ENCODE measurements at regions not wholly inside any gene's neighbourhood (a gene's known extent, or its start where the extent isn't known, plus 50 kb on each side); places are given as distances from the start of the nearest gene placed in this dataset.

DNA sequence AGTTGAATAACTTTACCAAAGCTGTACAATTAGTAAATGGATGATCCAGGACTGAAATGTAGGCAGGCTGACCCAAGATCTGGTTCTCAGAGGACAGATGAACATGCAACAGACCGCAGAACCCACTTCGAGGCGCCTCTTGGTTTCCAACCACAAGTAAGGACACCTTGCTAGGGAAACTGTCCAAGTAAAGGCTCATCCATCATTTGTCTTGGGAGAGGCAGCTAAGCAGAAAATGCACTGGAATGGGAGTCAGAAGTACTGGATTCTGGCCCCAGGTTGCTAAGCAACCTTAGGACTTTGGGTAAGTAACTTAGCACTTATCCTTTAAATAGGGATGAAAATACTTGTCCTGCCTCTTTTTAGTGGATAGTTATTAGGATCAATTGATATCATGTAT, 366.3 kb upstream of the LRRC3B start:
- Histone ChIP-seq H3K9me3 (ENCODE audit: insufficient read depth, low read depth, low read length) (no peaks in the 10 kb centered on the region), H3K4me3 (ENCODE audit: low read depth, low read length) (no peak overlapping the region), H4K91ac (ENCODE audit: low read depth, low read length) (no peak overlapping the region), H3K4me2 (ENCODE audit: low read length) (no peak overlapping the region), H3K23ac (ENCODE audit: low read length) (no peak overlapping the region), H4K12ac (ENCODE audit: low read depth, low read length) (no peak overlapping the region), H2BK12ac (ENCODE audit: low read length) (peak overlapping the region; percentile 64), H3K27me3 (ENCODE audit: insufficient read depth, low read length) (no peaks in the 10 kb centered on the region), H4K8ac (ENCODE audit: low read depth, low read length) (no peak overlapping the region), H3K14ac (ENCODE audit: low read length) (no peak overlapping the region), H3K79me2 (ENCODE audit: control insufficient read depth, insufficient read depth, low read length, poor library complexity) (no peaks in the 10 kb centered on the region), H2AK5ac (ENCODE audit: low read length) (no peak overlapping the region), H2BK5ac (ENCODE audit: low read depth, low read length, poor library complexity) (no peak overlapping the region), H3K27ac (ENCODE audit: low read depth, low read length) (no peak overlapping the region), H2BK120ac (ENCODE audit: insufficient read depth, low read length, poor library complexity) (peak overlapping the region; percentile 43), H3K79me1 (ENCODE audit: low read length) (no peaks in the 10 kb centered on the region), H2AFZ (ENCODE audit: insufficient read depth, low read length, poor library complexity) (no peak overlapping the region), H3K36me3 (ENCODE audit: control insufficient read depth in 1 of 2, insufficient read depth in 2 of 2, low read length in 2 of 2) (no peaks in the 10 kb centered on the region), H3K4me1 (ENCODE audit: control insufficient read depth in 1 of 2, insufficient read depth in 2 of 2, low read length in 2 of 2) (no peaks in the 10 kb centered on the region), H3K4ac (ENCODE audit: low read depth, low read length) (no peak overlapping the region), H3K18ac (ENCODE audit: low read length) (no peak overlapping the region), H3K9ac (ENCODE audit: low read length) (no peak overlapping the region)
- no CpG with 5 or more reads among the region's 3 CpGs for WGBS (ENCODE audit: extremely low coverage, insufficient coverage, insufficient read length)
- no peak for DNase-seq

DNA sequence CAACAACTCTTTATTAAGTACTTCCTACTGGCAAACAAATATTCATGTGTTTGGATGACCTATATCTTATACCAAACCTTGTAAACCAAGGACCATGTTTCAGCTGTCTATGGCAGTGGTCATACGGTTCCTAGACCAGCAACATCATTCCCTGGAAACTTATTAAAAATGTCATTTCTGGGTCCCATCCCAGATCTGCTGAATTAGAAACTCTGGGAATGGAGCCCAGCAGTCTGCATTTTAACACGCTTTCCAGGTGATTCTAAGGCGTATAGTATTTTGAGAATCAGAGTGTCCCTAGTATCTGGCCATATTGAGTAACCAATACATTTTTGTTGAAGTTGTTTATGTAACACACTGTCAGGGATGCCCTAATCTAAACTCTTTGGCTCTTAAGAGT, 363.4 kb upstream of the LRRC3B start:
- Histone ChIP-seq H2BK12ac (ENCODE audit: low read length) (no peak overlapping the region), H3K14ac (ENCODE audit: low read length) (no peak overlapping the region), H4K8ac (ENCODE audit: low read depth, low read length) (no peak overlapping the region), H3K9ac (ENCODE audit: low read length) (no peak overlapping the region), H4K91ac (ENCODE audit: low read depth, low read length) (no peak overlapping the region), H2BK120ac (ENCODE audit: insufficient read depth, low read length, poor library complexity) (no peak overlapping the region), H4K12ac (ENCODE audit: low read depth, low read length) (no peak overlapping the region), H3K4me3 (ENCODE audit: low read depth, low read length) (no peak overlapping the region), H3K27ac (ENCODE audit: low read depth, low read length) (no peak overlapping the region), H3K4me1 (ENCODE audit: control insufficient read depth in 1 of 2, insufficient read depth in 2 of 2, low read length in 2 of 2) (no peaks in the 10 kb centered on the region), H2AFZ (ENCODE audit: insufficient read depth, low read length, poor library complexity) (no peak overlapping the region), H3K23ac (ENCODE audit: low read length) (no peak overlapping the region), H3K79me2 (ENCODE audit: control insufficient read depth, insufficient read depth, low read length, poor library complexity) (no peaks in the 10 kb centered on the region), H2BK5ac (ENCODE audit: low read depth, low read length, poor library complexity) (no peak overlapping the region), H3K4ac (ENCODE audit: low read depth, low read length) (no peak overlapping the region), H3K27me3 (ENCODE audit: insufficient read depth, low read length) (no peaks in the 10 kb centered on the region), H3K9me3 (ENCODE audit: insufficient read depth, low read depth, low read length) (no peaks in the 10 kb centered on the region), H3K18ac (ENCODE audit: low read length) (no peak overlapping the region), H3K36me3 (ENCODE audit: control insufficient read depth in 1 of 2, insufficient read depth in 2 of 2, low read length in 2 of 2) (no peaks in the 10 kb centered on the region), H3K79me1 (ENCODE audit: low read length) (no peaks in the 10 kb centered on the region), H3K4me2 (ENCODE audit: low read length) (no peak overlapping the region), H2AK5ac (ENCODE audit: low read length) (no peak overlapping the region)
- WGBS (ENCODE audit: extremely low coverage, insufficient coverage, insufficient read length), result no CpG with 5 or more reads among the region's 3 CpGs
- no peak for DNase-seq

DNA sequence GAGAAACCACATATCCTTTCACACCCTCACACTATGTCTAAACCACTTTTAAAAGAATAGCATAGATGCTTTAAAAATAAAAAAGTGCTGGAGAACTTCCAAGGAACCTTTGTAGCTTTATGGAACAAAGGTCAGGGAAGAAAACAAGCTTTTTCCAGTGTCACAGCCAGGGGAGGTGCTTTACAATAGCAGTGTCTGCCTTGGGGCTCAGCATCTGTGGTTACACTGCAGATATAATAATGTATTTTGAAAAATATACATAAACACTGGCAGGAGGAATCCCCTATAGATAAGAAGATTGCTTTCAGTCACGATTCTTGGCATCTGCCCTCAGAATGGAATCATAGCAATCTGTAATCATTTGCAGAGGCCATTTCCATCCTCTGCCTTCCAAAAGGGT, 362.4 kb upstream of the LRRC3B start:
- no peaks in the 10 kb centered on the region for H3K4me1 ChIP-seq (ENCODE audit: control insufficient read depth in 1 of 2, insufficient read depth in 2 of 2, low read length in 2 of 2)
- no peak overlapping the region for H3K18ac ChIP-seq (ENCODE audit: low read length)
- H2BK120ac ChIP-seq (ENCODE audit: insufficient read depth, low read length, poor library complexity), result no peak overlapping the region
- H4K91ac ChIP-seq (ENCODE audit: low read depth, low read length), result no peak overlapping the region
- DNase-seq, result no peak
- H3K4me3 ChIP-seq (ENCODE audit: low read depth, low read length), result no peak overlapping the region
- no peaks in the 10 kb centered on the region for H3K79me2 ChIP-seq (ENCODE audit: control insufficient read depth, insufficient read depth, low read length, poor library complexity)
- H3K4ac ChIP-seq (ENCODE audit: low read depth, low read length), result no peak overlapping the region
- WGBS (ENCODE audit: extremely low coverage, insufficient coverage, insufficient read length), result no CpG with 5 or more reads among the region's 1 CpG
- H2AFZ ChIP-seq (ENCODE audit: insufficient read depth, low read length, poor library complexity), result no peak overlapping the region
- H4K8ac ChIP-seq (ENCODE audit: low read depth, low read length), result no peak overlapping the region
- H3K9me3 ChIP-seq (ENCODE audit: insufficient read depth, low read depth, low read length), result no peaks in the 10 kb centered on the region
- no peak overlapping the region for H3K27ac ChIP-seq (ENCODE audit: low read depth, low read length)
- H3K14ac ChIP-seq (ENCODE audit: low read length), result no peak overlapping the region
- H2BK5ac ChIP-seq (ENCODE audit: low read depth, low read length, poor library complexity), result no peak overlapping the region
- H3K27me3 ChIP-seq (ENCODE audit: insufficient read depth, low read length), result no peaks in the 10 kb centered on the region
- H3K4me2 ChIP-seq (ENCODE audit: low read length), result no peak overlapping the region
- no peak overlapping the region for H4K12ac ChIP-seq (ENCODE audit: low read depth, low read length)
- H3K9ac ChIP-seq (ENCODE audit: low read length), result no peak overlapping the region
- no peak overlapping the region for H2BK12ac ChIP-seq (ENCODE audit: low read length)
- H2AK5ac ChIP-seq (ENCODE audit: low read length), result no peak overlapping the region
- no peak overlapping the region for H3K23ac ChIP-seq (ENCODE audit: low read length)
- H3K36me3 ChIP-seq (ENCODE audit: control insufficient read depth in 1 of 2, insufficient read depth in 2 of 2, low read length in 2 of 2), result no peaks in the 10 kb centered on the region
- H3K79me1 ChIP-seq (ENCODE audit: low read length), result no peaks in the 10 kb centered on the region

DNA sequence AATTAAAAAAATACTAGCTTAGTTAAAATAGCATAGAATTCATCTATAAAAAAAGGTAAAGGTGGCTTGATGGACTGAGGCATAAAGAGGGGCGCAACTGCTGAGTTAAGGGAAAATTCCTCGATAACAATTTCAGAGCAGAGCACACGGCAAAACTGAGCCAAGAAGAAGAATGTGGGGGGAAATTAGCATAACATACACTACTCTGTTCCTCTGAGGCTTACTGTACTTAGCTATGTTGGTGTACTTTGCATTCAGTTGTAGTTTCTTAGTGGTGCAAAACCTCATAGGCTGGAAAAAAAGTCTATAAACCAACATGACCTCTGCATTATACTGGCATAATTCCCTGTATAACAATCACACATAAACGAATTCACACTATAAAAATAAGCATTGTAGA, 357.9 kb upstream of the LRRC3B start:
- Histone ChIP-seq H4K8ac (ENCODE audit: low read depth, low read length) (no peak overlapping the region), H2BK120ac (ENCODE audit: insufficient read depth, low read length, poor library complexity) (no peak overlapping the region), H3K9ac (ENCODE audit: low read length) (no peak overlapping the region), H2AK5ac (ENCODE audit: low read length) (no peak overlapping the region), H3K4me3 (ENCODE audit: low read depth, low read length) (no peak overlapping the region), H3K79me2 (ENCODE audit: control insufficient read depth, insufficient read depth, low read length, poor library complexity) (no peaks in the 10 kb centered on the region), H2BK12ac (ENCODE audit: low read length) (no peak overlapping the region), H2AFZ (ENCODE audit: insufficient read depth, low read length, poor library complexity) (no peak overlapping the region), H3K14ac (ENCODE audit: low read length) (no peak overlapping the region), H3K4ac (ENCODE audit: low read depth, low read length) (no peak overlapping the region), H4K12ac (ENCODE audit: low read depth, low read length) (no peak overlapping the region), H2BK5ac (ENCODE audit: low read depth, low read length, poor library complexity) (no peak overlapping the region), H3K27ac (ENCODE audit: low read depth, low read length) (no peak overlapping the region), H4K91ac (ENCODE audit: low read depth, low read length) (no peak overlapping the region), H3K9me3 (ENCODE audit: insufficient read depth, low read depth, low read length) (no peaks in the 10 kb centered on the region), H3K23ac (ENCODE audit: low read length) (no peak overlapping the region), H3K4me2 (ENCODE audit: low read length) (no peak overlapping the region), H3K27me3 (ENCODE audit: insufficient read depth, low read length) (no peaks in the 10 kb centered on the region), H3K18ac (ENCODE audit: low read length) (no peak overlapping the region), H3K79me1 (ENCODE audit: low read length) (no peaks in the 10 kb centered on the region), H3K36me3 (ENCODE audit: control insufficient read depth in 1 of 2, insufficient read depth in 2 of 2, low read length in 2 of 2) (no peaks in the 10 kb centered on the region), H3K4me1 (ENCODE audit: control insufficient read depth in 1 of 2, insufficient read depth in 2 of 2, low read length in 2 of 2) (no peaks in the 10 kb centered on the region)
- no peak for DNase-seq
- WGBS (ENCODE audit: extremely low coverage, insufficient coverage, insufficient read length), result no CpG with 5 or more reads among the region's 4 CpGs

DNA sequence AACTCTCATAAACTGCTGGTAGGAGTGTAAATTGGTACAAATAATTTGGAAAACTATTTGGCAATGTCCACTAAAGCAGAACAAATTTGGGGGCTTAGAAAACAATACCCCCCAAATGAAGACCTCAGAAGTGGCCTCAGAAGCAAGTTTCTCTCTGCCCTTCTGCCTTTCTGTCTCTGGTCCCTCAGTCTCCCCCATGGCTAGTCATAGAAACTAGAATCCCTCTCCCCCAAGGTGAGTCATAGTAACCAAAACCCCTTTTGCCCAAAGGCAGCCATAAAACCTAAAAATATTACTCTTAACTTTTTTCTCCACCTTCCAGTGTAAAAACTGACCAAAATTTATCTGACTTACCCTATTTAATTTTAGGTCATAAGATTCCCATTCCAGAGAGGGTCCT, 350.7 kb upstream of the LRRC3B start:
- H2BK12ac ChIP-seq (ENCODE audit: low read length), result no peak overlapping the region
- no peaks in the 10 kb centered on the region for H3K4me1 ChIP-seq (ENCODE audit: control insufficient read depth in 1 of 2, insufficient read depth in 2 of 2, low read length in 2 of 2)
- no peak overlapping the region for H3K9ac ChIP-seq (ENCODE audit: low read length)
- no peak overlapping the region for H4K12ac ChIP-seq (ENCODE audit: low read depth, low read length)
- H4K8ac ChIP-seq (ENCODE audit: low read depth, low read length), result no peak overlapping the region
- H3K18ac ChIP-seq (ENCODE audit: low read length), result no peak overlapping the region
- H2AFZ ChIP-seq (ENCODE audit: insufficient read depth, low read length, poor library complexity), result no peak overlapping the region
- H4K91ac ChIP-seq (ENCODE audit: low read depth, low read length), result no peak overlapping the region
- H3K14ac ChIP-seq (ENCODE audit: low read length), result no peak overlapping the region
- no peak overlapping the region for H3K27ac ChIP-seq (ENCODE audit: low read depth, low read length)
- no peaks in the 10 kb centered on the region for H3K27me3 ChIP-seq (ENCODE audit: insufficient read depth, low read length)
- H3K36me3 ChIP-seq (ENCODE audit: control insufficient read depth in 1 of 2, insufficient read depth in 2 of 2, low read length in 2 of 2), result no peaks in the 10 kb centered on the region
- H2AK5ac ChIP-seq (ENCODE audit: low read length), result no peak overlapping the region
- H3K9me3 ChIP-seq (ENCODE audit: insufficient read depth, low read depth, low read length), result no peaks in the 10 kb centered on the region
- no peak overlapping the region for H2BK5ac ChIP-seq (ENCODE audit: low read depth, low read length, poor library complexity)
- H3K4ac ChIP-seq (ENCODE audit: low read depth, low read length), result no peak overlapping the region
- H3K4me3 ChIP-seq (ENCODE audit: low read depth, low read length), result no peak overlapping the region
- no peak for DNase-seq
- no peaks in the 10 kb centered on the region for H3K79me2 ChIP-seq (ENCODE audit: control insufficient read depth, insufficient read depth, low read length, poor library complexity)
- H3K79me1 ChIP-seq (ENCODE audit: low read length), result no peaks in the 10 kb centered on the region
- no peak overlapping the region for H3K23ac ChIP-seq (ENCODE audit: low read length)
- H2BK120ac ChIP-seq (ENCODE audit: insufficient read depth, low read length, poor library complexity), result no peak overlapping the region
- H3K4me2 ChIP-seq (ENCODE audit: low read length), result no peak overlapping the region
